HepG2 (cell line): ENCODE measurements at regions not wholly inside any gene's neighbourhood (a gene's known extent, or its start where the extent isn't known, plus 50 kb on each side); places are given as distances from the start of the nearest gene placed in this dataset.

Source experiments
- ATAC-seq: fragments of 200-7000 bp; cut with Tn5 transposase; 3 replicates; pipeline ENCODE4 v1.9.1; 2020; ENCODE audit warnings: mild to moderate bottlenecking, moderate library complexity
- BruUV-seq: library from RNA; stranded (reverse); fragments of 400-500 nt; replicated peaks from 2 replicates; lab custom pipeline; 2021; lab: Mats Ljungman, UMichigan
- CTCF ChIA-PET: fragments of 300-600 bp; formaldehyde crosslinking; extraction: SDS; loops from one replicate; lab custom pipeline; 2021; ENCODE audit warnings: low total read pairs, inconsistent platforms, low intra/inter-chr PET ratio; lab: Yijun Ruan, JAX
- POLR2A ChIA-PET: fragments of 350-600 bp; sonication (Branson Sonifier 250); formaldehyde crosslinking; loops from one replicate; lab custom pipeline; 2020; ENCODE audit warnings: antibody characterized with exemption, inconsistent platforms; lab: Yijun Ruan, JAX
- DNase-seq: peaks from one replicate; pipeline ENCODE4 v3.0.0-alpha.2; 2015; ENCODE audit warnings: low spot score
- FAIRE-seq: peaks from 3 replicates; lab custom pipeline; 2011; peaks lifted over from hg19 to GRCh38; lab: Jason Lieb, UNC
- H2AFZ ChIP-seq: one replicate; pipeline ENCODE4 v1.6.1; 2011; ENCODE audit warnings: low read length, inconsistent platforms
- H3K27ac ChIP-seq: fragments of 300-600 bp; 3 replicates; pipeline ENCODE4 v1.8.0; 2011; ENCODE audit warnings: mixed run types, mild to moderate bottlenecking, mixed read lengths, low read length, inconsistent platforms; ENCODE audit not compliant: insufficient read depth; ENCODE audit errors: extremely low read length
- H3K27me3 ChIP-seq, 2 experiments: fragments of 200-600 bp in 1 of 2; 2 replicates in 1 of 2; 3 replicates in 1 of 2; pipeline versions ENCODE4 v1.6.0 to v1.8.0; 2011; ENCODE audit warnings: low read length in 2 of 2, mild to moderate bottlenecking in 2 of 2, moderate library complexity in 2 of 2, inconsistent platforms in 1 of 2; ENCODE audit not compliant: insufficient read depth in 2 of 2, control insufficient read depth in 1 of 2
- H3K36me3 ChIP-seq, 2 experiments: fragments of 200-600 bp in 1 of 2; replicated peaks in 1 of 2; 2 replicates in 1 of 2; 3 replicates in 1 of 2; pipeline versions ENCODE4 v1.5.1 to v1.8.0; 2011; ENCODE audit warnings: low read length in 2 of 2, inconsistent platforms in 1 of 2; ENCODE audit not compliant: insufficient read depth in 2 of 2, control insufficient read depth in 1 of 2
- H3K4me1 ChIP-seq: 2 replicates; pipeline ENCODE4 v1.5.1; 2012; ENCODE audit warnings: low read length, inconsistent platforms; ENCODE audit not compliant: insufficient read depth
- H3K4me2 ChIP-seq: 2 replicates; pipeline ENCODE4 v1.6.0; 2011; ENCODE audit warnings: low read depth, low read length, inconsistent platforms
- H3K4me3 ChIP-seq, 3 experiments: fragments of 200-600 bp in 1 of 3; sonication (generic), shearing (Covaris generic) in 1 of 3; replicated peaks in 1 of 3; 2 replicates each; pipeline ENCODE4 v1.5.1; 2011 to 2016; ENCODE audit warnings: low read length in 3 of 3, inconsistent platforms in 2 of 3, low read depth in 2 of 3, mild to moderate bottlenecking in 2 of 3, control low read depth in 1 of 3, mixed read lengths in 1 of 3; ENCODE audit not compliant: insufficient read depth in 1 of 3
- H3K79me2 ChIP-seq: one replicate; pipeline ENCODE4 v1.6.1; 2011; ENCODE audit warnings: low read length, inconsistent platforms; ENCODE audit not compliant: insufficient read depth
- H3K9ac ChIP-seq: 2 replicates; pipeline ENCODE4 v1.6.0; 2011; ENCODE audit warnings: mild to moderate bottlenecking, low read depth, low read length, inconsistent platforms; ENCODE audit not compliant: insufficient read depth
- H3K9me3 ChIP-seq: 2 replicates; pipeline ENCODE4 v1.5.1; 2012; ENCODE audit warnings: mild to moderate bottlenecking, low read length
- H4K20me1 ChIP-seq: 2 replicates; pipeline ENCODE4 v1.6.0; 2011; ENCODE audit warnings: inconsistent platforms, mild to moderate bottlenecking, low read length, moderate library complexity; ENCODE audit not compliant: insufficient read depth
- BORCS8-MEF2B ChIP-seq: sonication (generic); formaldehyde crosslinking; IDR thresholded peaks from 2 replicates; pipeline ENCODE4 v1.8.0; 2022; ENCODE audit warnings: mild to moderate bottlenecking, missing genetic modification reagents
- BRD4 ChIP-seq: sonication (generic); formaldehyde crosslinking; IDR thresholded peaks from 2 replicates; pipeline ENCODE4 v1.4.0; 2020; ENCODE audit warnings: missing genetic modification reagents
- CSRNP2 ChIP-seq: sonication (generic); formaldehyde crosslinking; conservative IDR thresholded peaks from 2 replicates; pipeline ENCODE4 v1.8.0; 2022; ENCODE audit warnings: low read depth, missing genetic modification reagents
- HBP1 ChIP-seq: IDR thresholded peaks from 2 replicates; pipeline ENCODE4 v1.6.1; 2016; ENCODE audit warnings: low read depth, control low read depth
- HNF4A ChIP-seq: sonication (generic); formaldehyde crosslinking; IDR thresholded peaks from 2 replicates; pipeline ENCODE4 v1.4.0; 2020; ENCODE audit warnings: missing genetic modification reagents
- JUN ChIP-seq: sonication (generic); formaldehyde crosslinking; IDR thresholded peaks from 2 replicates; pipeline ENCODE4 v1.4.0; 2020; ENCODE audit warnings: mild to moderate bottlenecking, missing genetic modification reagents
- KDM4B ChIP-seq: sonication (generic); formaldehyde crosslinking; IDR thresholded peaks from 2 replicates; pipeline ENCODE4 v1.4.0; 2020; ENCODE audit warnings: missing genetic modification reagents
- MBNL3 ChIP-seq: fragments of 250-450 bp; sonication (Bioruptor Pico); conservative IDR thresholded peaks from 2 replicates; pipeline ENCODE4 v1.8.0; 2022; ENCODE audit warnings: mild to moderate bottlenecking, inconsistent platforms
- PHF5A ChIP-seq: IDR thresholded peaks from one replicate; pipeline ENCODE4 v1.6.1; 2018; ENCODE audit warnings: low read depth, missing genetic modification reagents; ENCODE audit not compliant: unreplicated experiment
- SMAD1 ChIP-seq: sonication (generic); formaldehyde crosslinking; IDR thresholded peaks from 2 replicates; pipeline ENCODE4 v1.4.0; 2020; ENCODE audit warnings: missing genetic modification reagents, low read depth, mild to moderate bottlenecking, borderline replicate concordance
- SP5 ChIP-seq: IDR thresholded peaks from 2 replicates; pipeline ENCODE4 v1.6.1; 2016; ENCODE audit warnings: low read depth, borderline replicate concordance
- ZEB1 ChIP-seq: IDR thresholded peaks from 2 replicates; pipeline ENCODE4 v1.6.1; 2012; ENCODE audit warnings: mild to moderate bottlenecking, low read depth, inconsistent platforms; ENCODE audit not compliant: insufficient replicate concordance
- ZFP36 ChIP-seq: fragments of 150-350 bp; IDR thresholded peaks from 2 replicates; pipeline ENCODE4 v1.6.1; 2018; ENCODE audit warnings: borderline replicate concordance, low read length, low read depth; ENCODE audit not compliant: partially characterized antibody
- ZNF343 ChIP-seq: sonication (generic); formaldehyde crosslinking; IDR thresholded peaks from 2 replicates; pipeline ENCODE4 v1.4.0; 2020; ENCODE audit warnings: mild to moderate bottlenecking, missing genetic modification reagents
- ZNF382 ChIP-seq: sonication (generic); formaldehyde crosslinking; IDR thresholded peaks from 2 replicates; pipeline ENCODE4 v1.5.0; 2020; ENCODE audit warnings: missing genetic modification reagents, mild to moderate bottlenecking, borderline replicate concordance
- ZNF513 ChIP-seq: sonication (generic); formaldehyde crosslinking; conservative IDR thresholded peaks from 2 replicates; pipeline ENCODE4 v1.5.0; 2020; ENCODE audit warnings: missing genetic modification reagents
- ZNF619 ChIP-seq: sonication (generic); formaldehyde crosslinking; IDR thresholded peaks from 2 replicates; pipeline ENCODE4 v1.4.0; 2020; ENCODE audit warnings: mild to moderate bottlenecking, missing genetic modification reagents
- ZNF644 ChIP-seq: IDR thresholded peaks from 2 replicates; pipeline ENCODE4 v1.6.1; 2016; ENCODE audit warnings: low read depth
- ZZZ3 ChIP-seq: sonication (generic); formaldehyde crosslinking; IDR thresholded peaks from 2 replicates; pipeline ENCODE4 v1.4.0; 2020; ENCODE audit warnings: missing genetic modification reagents, mild to moderate bottlenecking, borderline replicate concordance
- WGBS: methylation state at CpG from one replicate; pipeline ENCODE4 v1.1.6; 2017; ENCODE audit warnings: low lambda C conversion rate; 5-methylcytosine and 5-hydroxymethylcytosine counted together
- in situ Hi-C: cut with HindIII; loops from 2 replicates; pipeline ENCODE4 v1.10.0; 2017; ENCODE audit warnings: low pct_unique_long_range_greater_than_20kb; ENCODE audit not compliant: extremely low pct_ligation_motif_present
- intact Hi-C: fragments of 100-400 bp; cut with micrococcal nuclease; formaldehyde crosslinking; loops from one replicate; pipeline ENCODE4 v1.10.0; 2022; ENCODE audit not compliant: unreplicated experiment
- TF ChIP-seq, protein P1 (sequence below): sonication (generic); formaldehyde crosslinking; IDR thresholded peaks from 2 replicates; pipeline ENCODE4 v1.5.0; 2020; ENCODE audit warnings: mild to moderate bottlenecking, missing genetic modification reagents

DNA sequence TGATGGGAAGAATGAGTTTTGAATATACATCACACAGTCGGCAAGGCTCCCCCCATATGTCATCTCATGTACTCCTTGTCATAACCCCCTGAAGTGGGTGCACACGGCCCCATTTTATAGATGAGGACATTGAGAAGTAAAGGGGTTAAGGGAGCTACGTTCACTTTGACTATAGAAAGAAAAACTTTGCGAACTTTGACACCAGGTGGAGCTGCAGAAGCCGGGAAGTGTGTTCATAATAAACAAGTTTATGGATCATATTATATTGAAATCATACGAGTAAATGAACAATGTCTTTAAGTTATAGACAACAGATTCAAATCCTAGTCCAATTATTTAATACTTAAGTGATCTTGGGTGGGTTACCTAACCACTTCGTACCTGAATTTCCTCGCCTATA is 203.8 kb upstream of the PITX2 start (continued):
- TF ChIP-seq, protein P1, sequence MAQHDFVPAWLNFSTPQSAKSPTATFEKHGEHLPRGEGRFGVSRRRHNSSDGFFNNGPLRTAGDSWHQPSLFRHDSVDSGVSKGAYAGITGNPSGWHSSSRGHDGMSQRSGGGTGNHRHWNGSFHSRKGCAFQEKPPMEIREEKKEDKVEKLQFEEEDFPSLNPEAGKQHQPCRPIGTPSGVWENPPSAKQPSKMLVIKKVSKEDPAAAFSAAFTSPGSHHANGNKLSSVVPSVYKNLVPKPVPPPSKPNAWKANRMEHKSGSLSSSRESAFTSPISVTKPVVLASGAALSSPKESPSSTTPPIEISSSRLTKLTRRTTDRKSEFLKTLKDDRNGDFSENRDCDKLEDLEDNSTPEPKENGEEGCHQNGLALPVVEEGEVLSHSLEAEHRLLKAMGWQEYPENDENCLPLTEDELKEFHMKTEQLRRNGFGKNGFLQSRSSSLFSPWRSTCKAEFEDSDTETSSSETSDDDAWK (CRISPR knock-in tag) = no peak
- TF ChIP-seq ZNF619 (CRISPR knock-in tag) (no peak), ZEB1 (no peak), HBP1 (CRISPR knock-in tag) (no peak), SP5 (CRISPR knock-in tag) (no peak), KDM4B (CRISPR knock-in tag) (no peak)

DNA sequence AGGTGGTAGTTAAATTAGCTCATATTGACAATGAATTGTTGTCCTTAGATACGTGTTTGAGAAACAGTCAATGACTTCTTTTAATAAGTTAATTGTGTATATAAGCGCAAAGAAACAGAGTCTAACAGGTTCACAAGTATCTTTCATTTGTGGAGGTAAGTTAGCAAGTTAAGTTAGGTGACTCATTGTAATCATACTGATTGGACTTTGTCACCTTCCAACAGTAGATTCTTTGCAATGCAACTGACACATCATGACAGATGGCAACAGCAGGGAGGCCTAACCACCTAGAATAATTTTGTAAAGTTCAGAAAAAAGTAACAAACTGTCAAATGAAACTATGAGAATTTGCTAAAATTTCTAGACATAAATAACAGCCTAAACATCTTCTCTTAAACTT is 207.6 kb upstream of the PITX2 start:
- Histone ChIP-seq H3K4me2 (no peak overlapping the region), H3K27ac (no peak overlapping the region), H3K36me3 (no peaks in the 10 kb centered on the region), H3K4me3 (no peak overlapping the region), H3K79me2 (no peaks in the 10 kb centered on the region), H3K27me3 (no peaks in the 10 kb centered on the region), H3K4me1 (peaks cover 8% of the 10 kb centered on the region; the same call in 1 of the 2 replicates), H2AFZ (no peak overlapping the region), H3K9me3 (no peaks in the 10 kb centered on the region), H4K20me1 (no peaks in the 10 kb centered on the region), H3K9ac (no peak overlapping the region)
- ATAC-seq (peak; percentile 57; the same call in 2 of the 3 replicates), FAIRE-seq (no peak), DNase-seq (no peak)
- intact Hi-C loops (no loop called here), in situ Hi-C loops (no loop called here)
- WGBS = 2% methylated on average over 2 of the region's 2 CpGs
- ChIA-PET POLR2A (no interaction called here), CTCF (no interaction called here)
- no TSS peak for BruUV-seq
- TF ChIP-seq HNF4A (CRISPR knock-in tag) = 0 out of 2 replicates have a peak, but pooled peaks have one; percentile 11
- no peak for TF ChIP-seq ZZZ3
- TF ChIP-seq PHF5A (CRISPR knock-in tag) = no peak
- TF ChIP-seq BRD4 (CRISPR knock-in tag) = no peak
- TF ChIP-seq ZNF644 = no peak
- no peak for TF ChIP-seq JUN (CRISPR knock-in tag)
- no peak for TF ChIP-seq BORCS8-MEF2B (CRISPR knock-in tag)
- TF ChIP-seq SMAD1 (CRISPR knock-in tag) = no peak
- TF ChIP-seq ZNF343 (CRISPR knock-in tag) = no peak
- no peak for TF ChIP-seq ZNF513
- TF ChIP-seq MBNL3 (CRISPR knock-in tag) = no peak
- no peak for TF ChIP-seq ZNF382 (CRISPR knock-in tag)
- no peak for TF ChIP-seq ZFP36
- TF ChIP-seq CSRNP2 (CRISPR knock-in tag) = no peak
